ENCODE measurements at regions not wholly inside any gene's neighbourhood (a gene's known extent, or its start where the extent isn't known, plus 50 kb on each side); places are given as distances from the start of the nearest gene placed in this dataset.

DNA sequence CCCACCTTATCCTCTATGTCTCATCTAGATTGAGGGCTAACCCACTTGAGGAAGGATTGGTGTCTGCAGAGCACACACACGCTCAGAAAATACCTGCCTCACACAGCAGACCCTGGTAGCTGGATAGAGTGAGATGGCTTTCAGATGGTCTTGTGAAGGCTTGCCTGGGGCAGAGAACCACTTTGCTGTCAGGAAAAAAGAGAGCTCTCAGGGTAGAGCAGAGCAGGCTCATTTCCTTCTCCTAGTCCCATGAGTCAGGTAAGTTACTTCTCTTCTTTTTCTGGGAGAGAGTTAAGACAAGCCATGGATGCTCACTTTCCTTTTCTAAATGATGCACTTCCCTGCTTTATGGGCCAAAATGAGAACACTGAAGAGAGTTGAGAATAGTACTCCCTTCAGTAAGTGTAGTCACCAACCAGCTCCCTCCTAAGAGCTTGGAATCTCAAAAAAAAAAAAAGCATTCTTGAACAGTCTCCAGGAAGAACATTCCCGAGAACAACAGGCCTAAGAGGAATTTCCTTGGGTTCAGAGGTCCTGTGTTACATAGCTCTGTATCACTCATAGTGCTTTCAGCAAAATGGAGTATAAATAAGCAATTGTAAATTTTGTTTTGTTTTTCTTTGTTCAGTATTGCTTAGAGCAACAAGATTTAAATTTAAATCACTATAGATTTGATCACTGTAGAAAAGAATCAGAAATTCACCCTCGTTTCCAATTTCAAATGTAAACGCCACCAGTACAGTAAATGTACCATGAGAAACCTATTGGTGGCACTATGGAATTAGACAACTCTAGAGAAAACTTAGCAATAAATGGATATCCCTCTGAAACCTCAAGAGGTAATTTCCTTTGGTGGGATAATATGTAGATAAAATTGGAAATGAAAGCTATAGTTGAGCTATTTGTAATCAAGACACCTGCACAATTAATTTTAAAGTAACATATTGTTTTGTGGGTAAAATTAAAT is 530.3 kb downstream of the RFPL4B start:
- TF ChIP-seq, protein P1, sequence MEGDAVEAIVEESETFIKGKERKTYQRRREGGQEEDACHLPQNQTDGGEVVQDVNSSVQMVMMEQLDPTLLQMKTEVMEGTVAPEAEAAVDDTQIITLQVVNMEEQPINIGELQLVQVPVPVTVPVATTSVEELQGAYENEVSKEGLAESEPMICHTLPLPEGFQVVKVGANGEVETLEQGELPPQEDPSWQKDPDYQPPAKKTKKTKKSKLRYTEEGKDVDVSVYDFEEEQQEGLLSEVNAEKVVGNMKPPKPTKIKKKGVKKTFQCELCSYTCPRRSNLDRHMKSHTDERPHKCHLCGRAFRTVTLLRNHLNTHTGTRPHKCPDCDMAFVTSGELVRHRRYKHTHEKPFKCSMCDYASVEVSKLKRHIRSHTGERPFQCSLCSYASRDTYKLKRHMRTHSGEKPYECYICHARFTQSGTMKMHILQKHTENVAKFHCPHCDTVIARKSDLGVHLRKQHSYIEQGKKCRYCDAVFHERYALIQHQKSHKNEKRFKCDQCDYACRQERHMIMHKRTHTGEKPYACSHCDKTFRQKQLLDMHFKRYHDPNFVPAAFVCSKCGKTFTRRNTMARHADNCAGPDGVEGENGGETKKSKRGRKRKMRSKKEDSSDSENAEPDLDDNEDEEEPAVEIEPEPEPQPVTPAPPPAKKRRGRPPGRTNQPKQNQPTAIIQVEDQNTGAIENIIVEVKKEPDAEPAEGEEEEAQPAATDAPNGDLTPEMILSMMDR (IDR thresholded peaks at IDR 0.05), result no peak
- no peak for TF ChIP-seq POLR2A (IDR thresholded peaks at IDR 0.05)
